GM13976 (cell line): ENCODE measurements at regions not wholly inside any gene's neighbourhood (a gene's known extent, or its start where the extent isn't known, plus 50 kb on each side); places are given as distances from the start of the nearest gene placed in this dataset.
"Not testable (repeated sequence)": the region's sequence is repeated elsewhere in the genome, so short reads cannot be mapped to it uniquely, and the experiment has no call there.

Source experiments
- DNase-seq: peaks from one replicate; pipeline ENCODE4 v3.0.0; 2012; ENCODE audit warnings: low spot score
- CTCF ChIP-seq: IDR thresholded peaks from 2 replicates; pipeline ENCODE4 v1.5.1; 2012; ENCODE audit warnings: borderline replicate concordance, mild to moderate bottlenecking; ENCODE audit not compliant: insufficient read depth; ENCODE audit errors: extremely low read depth, missing control alignments, control extremely low read depth
- in situ Hi-C: fragments of 300-500 bp; cut with MboI; formaldehyde crosslinking; loops from one replicate; pipeline ENCODE4 v1.12.0; 2022; ENCODE audit warnings: low sequenced_read_pairs, mixed read lengths, inconsistent platforms; ENCODE audit not compliant: unreplicated experiment

- DNase-seq = no peak
- TF ChIP-seq CTCF = no peak
- in situ Hi-C loops = no loop called here
These were observed 145.5 kb downstream of the NUF2 start for GRCh38 chr1:163467289-163467688.

GRCh38 chr1:163471779-163472650 lies 150.3 kb downstream of the NUF2 start:
- in situ Hi-C loops = no loop called here
- DNase-seq = no peak
- TF ChIP-seq CTCF = no peak

- no peak for TF ChIP-seq CTCF
- no peak for DNase-seq
- in situ Hi-C loops = no loop called here
These were observed 151.0 kb downstream of the NUF2 start for GRCh38 chr1:163472651-163473248.

GRCh38 chr1:163477276-163477830 lies 155.6 kb downstream of the NUF2 start:
- in situ Hi-C loops = no loop called here
- no peak for TF ChIP-seq CTCF
- DNase-seq = no peak

GRCh38 chr1:163498391-163499330 lies 176.9 kb downstream of the NUF2 start:
- in situ Hi-C loops, DNase-seq: not testable (repeated sequence)

- no peak for TF ChIP-seq CTCF
- DNase-seq = no peak
- in situ Hi-C loops = no loop called here
These were observed 182.7 kb downstream of the NUF2 start for GRCh38 chr1:163504331-163504978.
